ENCODE measurements at regions not wholly inside any gene's neighbourhood (a gene's known extent, or its start where the extent isn't known, plus 50 kb on each side); places are given as distances from the start of the nearest gene placed in this dataset.

DNA sequence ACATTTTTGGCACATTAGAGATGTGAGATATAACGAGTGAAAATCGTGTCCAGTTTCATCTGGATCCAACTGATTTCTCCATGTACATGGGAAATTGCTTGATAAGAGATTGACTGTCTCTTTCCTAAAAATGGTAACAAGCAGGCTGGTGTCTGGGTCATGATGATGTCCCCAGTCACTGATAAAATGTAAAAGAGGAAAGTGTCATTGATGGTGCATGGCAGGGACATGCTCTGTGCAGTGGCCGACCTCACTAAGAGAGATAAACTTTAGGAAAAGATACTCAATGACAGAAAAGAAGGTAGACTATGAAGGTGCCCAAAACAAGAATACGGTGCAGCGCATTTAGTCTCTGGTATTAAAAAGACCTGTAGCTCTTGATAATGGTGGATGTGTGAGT lies 1517.5 kb downstream of the RPIA start:
- no peak overlapping the region for H3K4me3 ChIP-seq (ENCODE audit: low read length)
- H3K36me3 ChIP-seq (ENCODE audit: insufficient read depth, low read length): no peaks in the 10 kb centered on the region
- H4K20me1 ChIP-seq (ENCODE audit: insufficient read depth): no peaks in the 10 kb centered on the region
- no peaks in the 10 kb centered on the region for H3K9me2 ChIP-seq (ENCODE audit: insufficient read depth, low read length)
- no peak overlapping the region for H3K9ac ChIP-seq (ENCODE audit: low read length)
- TF ChIP-seq SMC3 (conservative IDR thresholded peaks at IDR 0.05; ENCODE audit: poor library complexity) (no peak), RAD21 (conservative IDR thresholded peaks at IDR 0.05) (no peak), TAF1 (IDR thresholded peaks at IDR 0.05; ENCODE audit: low read depth) (no peak), POLR2AphosphoS5 (IDR thresholded peaks at IDR 0.05) (no peak), MXI1 (conservative IDR thresholded peaks at IDR 0.05; ENCODE audit: poor library complexity, severe bottlenecking) (no peak), EP300 (conservative IDR thresholded peaks at IDR 0.05; ENCODE audit: poor library complexity, severe bottlenecking) (no peak), EZH2 (IDR thresholded peaks at IDR 0.05; ENCODE audit: borderline replicate concordance, insufficient read depth, low read length, poor library complexity, severe bottlenecking) (no peak)
- TF ChIP-seq, protein P1, sequence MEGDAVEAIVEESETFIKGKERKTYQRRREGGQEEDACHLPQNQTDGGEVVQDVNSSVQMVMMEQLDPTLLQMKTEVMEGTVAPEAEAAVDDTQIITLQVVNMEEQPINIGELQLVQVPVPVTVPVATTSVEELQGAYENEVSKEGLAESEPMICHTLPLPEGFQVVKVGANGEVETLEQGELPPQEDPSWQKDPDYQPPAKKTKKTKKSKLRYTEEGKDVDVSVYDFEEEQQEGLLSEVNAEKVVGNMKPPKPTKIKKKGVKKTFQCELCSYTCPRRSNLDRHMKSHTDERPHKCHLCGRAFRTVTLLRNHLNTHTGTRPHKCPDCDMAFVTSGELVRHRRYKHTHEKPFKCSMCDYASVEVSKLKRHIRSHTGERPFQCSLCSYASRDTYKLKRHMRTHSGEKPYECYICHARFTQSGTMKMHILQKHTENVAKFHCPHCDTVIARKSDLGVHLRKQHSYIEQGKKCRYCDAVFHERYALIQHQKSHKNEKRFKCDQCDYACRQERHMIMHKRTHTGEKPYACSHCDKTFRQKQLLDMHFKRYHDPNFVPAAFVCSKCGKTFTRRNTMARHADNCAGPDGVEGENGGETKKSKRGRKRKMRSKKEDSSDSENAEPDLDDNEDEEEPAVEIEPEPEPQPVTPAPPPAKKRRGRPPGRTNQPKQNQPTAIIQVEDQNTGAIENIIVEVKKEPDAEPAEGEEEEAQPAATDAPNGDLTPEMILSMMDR (IDR thresholded peaks at IDR 0.05; ENCODE audit: poor library complexity, severe bottlenecking): no peak
- TF ChIP-seq, protein P2, sequence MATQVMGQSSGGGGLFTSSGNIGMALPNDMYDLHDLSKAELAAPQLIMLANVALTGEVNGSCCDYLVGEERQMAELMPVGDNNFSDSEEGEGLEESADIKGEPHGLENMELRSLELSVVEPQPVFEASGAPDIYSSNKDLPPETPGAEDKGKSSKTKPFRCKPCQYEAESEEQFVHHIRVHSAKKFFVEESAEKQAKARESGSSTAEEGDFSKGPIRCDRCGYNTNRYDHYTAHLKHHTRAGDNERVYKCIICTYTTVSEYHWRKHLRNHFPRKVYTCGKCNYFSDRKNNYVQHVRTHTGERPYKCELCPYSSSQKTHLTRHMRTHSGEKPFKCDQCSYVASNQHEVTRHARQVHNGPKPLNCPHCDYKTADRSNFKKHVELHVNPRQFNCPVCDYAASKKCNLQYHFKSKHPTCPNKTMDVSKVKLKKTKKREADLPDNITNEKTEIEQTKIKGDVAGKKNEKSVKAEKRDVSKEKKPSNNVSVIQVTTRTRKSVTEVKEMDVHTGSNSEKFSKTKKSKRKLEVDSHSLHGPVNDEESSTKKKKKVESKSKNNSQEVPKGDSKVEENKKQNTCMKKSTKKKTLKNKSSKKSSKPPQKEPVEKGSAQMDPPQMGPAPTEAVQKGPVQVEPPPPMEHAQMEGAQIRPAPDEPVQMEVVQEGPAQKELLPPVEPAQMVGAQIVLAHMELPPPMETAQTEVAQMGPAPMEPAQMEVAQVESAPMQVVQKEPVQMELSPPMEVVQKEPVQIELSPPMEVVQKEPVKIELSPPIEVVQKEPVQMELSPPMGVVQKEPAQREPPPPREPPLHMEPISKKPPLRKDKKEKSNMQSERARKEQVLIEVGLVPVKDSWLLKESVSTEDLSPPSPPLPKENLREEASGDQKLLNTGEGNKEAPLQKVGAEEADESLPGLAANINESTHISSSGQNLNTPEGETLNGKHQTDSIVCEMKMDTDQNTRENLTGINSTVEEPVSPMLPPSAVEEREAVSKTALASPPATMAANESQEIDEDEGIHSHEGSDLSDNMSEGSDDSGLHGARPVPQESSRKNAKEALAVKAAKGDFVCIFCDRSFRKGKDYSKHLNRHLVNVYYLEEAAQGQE (IDR thresholded peaks at IDR 0.05; ENCODE audit: borderline replicate concordance): no peak
- no peak overlapping the region for H2AFZ ChIP-seq (ENCODE audit: low read depth, low read length)
- H3K9me3 ChIP-seq (ENCODE audit: low read length): no peaks in the 10 kb centered on the region
- no peak overlapping the region for H3K4me2 ChIP-seq (ENCODE audit: low read length)
- H3K27me3 ChIP-seq (ENCODE audit: insufficient read depth, low read depth, low read length): no peaks in the 10 kb centered on the region
- no peaks in the 10 kb centered on the region for H3K79me2 ChIP-seq (replicated peaks; ENCODE audit: insufficient read depth, low read length)
- H3F3A ChIP-seq (ENCODE audit: insufficient read depth, low read length, poor library complexity, severe bottlenecking): no peaks in the 10 kb centered on the region
- H3K27ac ChIP-seq (ENCODE audit: low read length): no peak overlapping the region

DNA sequence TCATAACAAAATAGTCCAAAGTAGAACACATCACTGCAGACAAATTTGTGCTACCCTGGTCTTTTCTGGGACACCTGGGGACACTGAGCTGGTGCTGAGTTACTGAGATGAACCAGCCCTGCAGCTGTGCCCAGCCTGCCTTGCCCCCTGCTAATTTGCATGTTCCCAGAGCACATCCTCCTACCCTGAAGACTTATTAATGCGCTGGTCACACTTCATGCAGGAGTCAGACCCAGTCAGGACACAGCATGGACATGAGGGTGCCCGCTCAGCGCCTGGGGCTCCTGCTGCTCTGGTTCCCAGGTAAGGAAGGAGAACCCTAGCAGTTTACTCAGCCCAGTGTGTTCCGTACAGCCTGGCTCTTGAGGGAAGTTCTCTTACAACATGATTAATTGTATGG lies 1518.3 kb downstream of the RPIA start:
- Histone ChIP-seq H3K4me3 (ENCODE audit: low read length) (no peak overlapping the region), H3K79me2 (replicated peaks; ENCODE audit: insufficient read depth, low read length) (no peaks in the 10 kb centered on the region)

More for the DNA sequence above, 1518.3 kb downstream of the RPIA start:
- Histone ChIP-seq H3K9ac (ENCODE audit: low read length) (no peak overlapping the region), H2AFZ (ENCODE audit: low read depth, low read length) (no peak overlapping the region), H3F3A (ENCODE audit: insufficient read depth, low read length, poor library complexity, severe bottlenecking) (no peaks in the 10 kb centered on the region), H3K9me2 (ENCODE audit: insufficient read depth, low read length) (no peaks in the 10 kb centered on the region), H3K4me2 (ENCODE audit: low read length) (no peak overlapping the region), H3K27ac (ENCODE audit: low read length) (no peak overlapping the region), H4K20me1 (ENCODE audit: insufficient read depth) (no peaks in the 10 kb centered on the region), H3K9me3 (ENCODE audit: low read length) (no peaks in the 10 kb centered on the region), H3K27me3 (ENCODE audit: insufficient read depth, low read depth, low read length) (no peaks in the 10 kb centered on the region), H3K36me3 (ENCODE audit: insufficient read depth, low read length) (no peaks in the 10 kb centered on the region)
- TF ChIP-seq RAD21 (conservative IDR thresholded peaks at IDR 0.05): no peak
- TF ChIP-seq EP300 (conservative IDR thresholded peaks at IDR 0.05; ENCODE audit: poor library complexity, severe bottlenecking): no peak
- no peak for TF ChIP-seq EZH2 (IDR thresholded peaks at IDR 0.05; ENCODE audit: borderline replicate concordance, insufficient read depth, low read length, poor library complexity, severe bottlenecking)
- no peak for TF ChIP-seq MXI1 (conservative IDR thresholded peaks at IDR 0.05; ENCODE audit: poor library complexity, severe bottlenecking)
- TF ChIP-seq TAF1 (IDR thresholded peaks at IDR 0.05; ENCODE audit: low read depth): no peak
- TF ChIP-seq, protein P1 (IDR thresholded peaks at IDR 0.05; ENCODE audit: poor library complexity, severe bottlenecking): no peak
- TF ChIP-seq SMC3 (conservative IDR thresholded peaks at IDR 0.05; ENCODE audit: poor library complexity): no peak
- no peak for TF ChIP-seq POLR2AphosphoS5 (IDR thresholded peaks at IDR 0.05)
- TF ChIP-seq, protein P2 (IDR thresholded peaks at IDR 0.05; ENCODE audit: borderline replicate concordance): no peak
